GM18505 (cell line): ENCODE measurements at regions not wholly inside any gene's neighbourhood (a gene's known extent, or its start where the extent isn't known, plus 50 kb on each side); places are given as distances from the start of the nearest gene placed in this dataset.
"Not testable (repeated sequence)": the region's sequence is repeated elsewhere in the genome, so short reads cannot be mapped to it uniquely, and the experiment has no call there.

Experiments used
- ATAC-seq: cut with Tn5 transposase; IDR thresholded peaks from one replicate; pipeline ENCODE4 v1.9.1; 2021; ENCODE audit not compliant: unreplicated experiment

GRCh38 chr1:149352205-149352604 is 122.6 kb upstream of the NBPF19 start:
- ATAC-seq, result not testable (repeated sequence)

- ATAC-seq, result not testable (repeated sequence)
These were observed 120.3 kb upstream of the NBPF19 start for GRCh38 chr1:149354579-149354978.

DNA sequence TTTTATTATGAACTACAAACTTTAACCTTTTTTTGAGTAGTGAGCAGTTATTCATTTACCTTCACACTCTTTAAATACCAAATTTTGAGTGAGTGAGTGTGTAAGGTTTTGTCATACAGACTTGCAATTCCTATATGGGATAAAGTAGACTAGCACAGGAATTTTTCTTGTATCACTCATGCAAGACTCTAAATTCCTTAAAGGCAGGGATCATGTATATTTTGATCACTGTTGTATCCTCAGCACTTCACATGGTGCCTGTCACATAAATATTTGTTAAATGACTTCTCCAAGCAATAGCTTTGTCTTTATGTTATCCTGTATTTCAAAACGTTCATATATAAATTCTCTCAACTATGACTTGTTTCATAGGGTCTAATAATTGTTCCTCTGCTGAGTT is 119.1 kb upstream of the NBPF19 start:
- not testable (repeated sequence) for ATAC-seq

- not testable (repeated sequence) for ATAC-seq
These were observed 118.7 kb upstream of the NBPF19 start for GRCh38 chr1:149356152-149356551.

- ATAC-seq, result not testable (repeated sequence)
These were observed 114.5 kb upstream of the NBPF19 start for GRCh38 chr1:149360351-149360750.

DNA sequence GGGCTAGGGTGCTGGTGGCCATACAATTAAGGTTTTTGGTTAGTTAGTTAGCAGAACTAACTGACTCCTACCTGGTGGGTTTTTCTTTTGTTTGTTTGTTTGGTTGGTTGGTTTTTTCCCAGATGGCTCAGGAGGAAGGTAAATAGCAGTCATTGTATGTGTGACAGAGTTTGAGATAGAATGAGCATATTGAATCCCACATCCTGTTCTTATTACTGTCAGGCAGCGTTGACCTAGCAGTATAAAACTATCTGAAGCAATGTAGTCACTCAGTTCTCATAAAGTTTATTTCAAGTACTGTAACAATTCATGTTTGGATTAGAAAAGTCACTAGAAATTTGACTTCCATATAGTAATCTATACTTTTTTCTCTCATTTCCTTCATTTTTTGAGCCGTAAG is 113.5 kb upstream of the NBPF19 start:
- ATAC-seq, result not testable (repeated sequence)

DNA sequence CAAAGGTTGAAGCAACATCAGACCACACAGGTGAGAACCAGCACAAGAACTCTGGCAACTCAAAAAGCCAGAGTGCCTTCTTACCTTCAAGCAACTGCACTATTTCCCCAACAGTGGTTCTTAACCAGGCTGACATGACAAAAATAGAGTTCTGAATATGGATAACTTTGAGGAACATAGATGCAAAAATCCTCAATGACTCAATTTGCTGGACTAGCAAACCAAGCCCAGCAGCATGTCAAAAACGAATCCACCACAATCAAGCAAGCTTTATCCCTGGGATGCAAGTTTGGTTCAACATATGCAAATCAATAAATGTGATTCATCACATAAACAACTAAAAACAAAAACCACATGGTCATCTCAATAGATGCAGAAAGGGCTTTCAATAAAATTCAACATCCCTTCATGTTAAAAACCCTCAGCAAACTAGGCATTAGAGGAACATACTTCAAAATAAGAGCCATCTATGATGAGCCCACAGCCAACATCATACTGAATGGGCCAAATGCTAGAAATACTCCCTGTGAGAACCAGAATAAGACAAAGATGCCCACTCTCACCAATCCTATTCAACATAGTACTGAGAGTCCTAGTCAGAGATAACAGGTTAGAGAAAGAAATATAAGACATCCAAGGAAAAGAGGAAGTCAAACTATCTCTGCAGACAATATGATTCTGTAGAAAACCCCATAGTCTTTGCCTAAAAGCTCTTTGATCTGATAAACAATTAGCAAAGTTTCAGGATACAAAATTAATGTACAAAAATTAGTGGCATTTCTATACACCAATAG is 110.5 kb upstream of the NBPF19 start:
- not testable (repeated sequence) for ATAC-seq

- not testable (repeated sequence) for ATAC-seq
These were observed 108.4 kb upstream of the NBPF19 start for GRCh38 chr1:149366402-149366801.

DNA sequence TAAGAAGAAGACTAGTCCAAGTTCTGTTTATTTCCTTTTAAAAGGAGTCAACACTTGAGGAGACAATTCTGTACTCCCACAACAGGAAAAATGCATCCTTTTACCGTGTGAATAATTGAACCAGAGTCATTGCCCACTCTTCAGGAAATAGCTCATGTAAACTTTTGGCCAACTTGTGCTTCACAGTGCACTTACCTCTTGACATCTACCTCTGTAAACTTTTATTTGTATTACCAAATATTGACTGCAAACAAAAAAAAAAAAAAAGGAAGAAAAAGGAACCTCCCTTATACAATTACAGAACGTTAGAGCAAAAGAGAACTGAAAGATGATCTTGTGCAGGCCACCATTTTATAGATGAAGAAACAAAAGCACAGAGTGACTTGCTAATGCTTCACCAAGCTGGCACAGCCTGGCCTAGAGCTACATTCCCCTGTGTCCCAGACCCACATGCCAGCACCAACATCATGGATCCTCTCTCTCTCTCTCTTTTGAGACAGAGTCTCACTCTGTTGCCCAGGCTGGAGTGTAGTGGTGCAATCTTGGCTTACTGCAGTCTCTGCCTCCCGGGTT is 107.3 kb upstream of the NBPF19 start:
- ATAC-seq, result not testable (repeated sequence)

GRCh38 chr1:149368337-149368736 is 106.5 kb upstream of the NBPF19 start:
- not testable (repeated sequence) for ATAC-seq

DNA sequence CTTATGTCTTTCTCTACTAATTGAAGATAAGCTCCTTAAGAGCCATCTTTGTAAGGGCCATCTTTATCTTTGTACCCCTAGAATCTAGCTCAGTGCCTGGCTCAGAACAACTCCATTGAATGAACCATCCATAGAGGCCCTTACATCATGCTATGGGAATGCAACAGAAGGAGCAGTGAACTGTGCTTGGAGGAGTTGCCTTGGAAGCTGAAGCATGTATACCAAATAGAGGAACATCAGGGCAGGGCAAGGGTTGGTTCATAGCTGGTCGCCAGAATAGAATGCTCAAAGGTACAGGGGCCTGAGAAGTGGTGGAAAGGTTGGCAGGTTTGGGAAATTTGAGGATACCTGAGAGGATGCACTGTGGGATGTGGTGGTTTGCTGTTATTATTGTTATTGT is 105.8 kb upstream of the NBPF19 start:
- not testable (repeated sequence) for ATAC-seq

GRCh38 chr1:149371955-149372354 is 102.9 kb upstream of the NBPF19 start:
- not testable (repeated sequence) for ATAC-seq

GRCh38 chr1:149378462-149378861 is 96.4 kb upstream of the NBPF19 start:
- not testable (repeated sequence) for ATAC-seq

DNA sequence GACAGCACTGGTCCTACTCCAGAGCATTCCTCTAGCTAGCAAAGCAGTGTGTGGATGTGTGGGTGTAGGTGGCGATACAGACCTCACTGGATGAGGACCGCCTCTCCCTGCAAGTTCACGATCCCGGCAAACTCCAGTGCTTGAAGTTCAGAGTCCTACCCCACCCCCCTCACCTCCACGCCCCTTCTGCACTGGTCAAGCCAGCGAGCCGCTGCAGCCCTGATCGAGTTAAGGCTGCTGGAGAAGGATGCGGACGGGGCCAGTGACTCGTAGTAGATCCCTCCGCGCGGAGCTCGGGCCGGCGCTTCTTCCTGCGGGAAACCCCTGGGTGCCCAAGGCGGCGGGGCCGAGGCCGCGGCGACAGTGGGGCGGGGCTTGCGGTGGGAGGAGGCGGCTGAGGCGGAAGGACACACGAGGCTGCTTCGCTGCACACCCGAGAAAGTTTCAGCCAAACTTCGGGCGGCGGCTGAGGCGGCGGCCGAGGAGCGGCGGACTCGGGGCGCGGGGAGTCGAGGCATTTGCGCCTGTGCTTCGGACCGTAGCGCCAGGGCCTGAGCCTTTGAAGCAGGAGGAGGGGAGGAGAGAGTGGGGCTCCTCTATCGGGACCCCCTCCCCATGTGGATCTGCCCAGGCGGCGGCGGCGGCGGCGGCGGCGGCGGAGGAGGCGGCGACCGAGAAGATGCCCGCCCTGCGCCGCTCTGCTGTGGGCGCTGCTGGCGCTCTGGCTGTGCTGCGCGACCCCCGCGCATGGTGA is 84.5 kb upstream of the NBPF19 start:
- ATAC-seq, result not testable (repeated sequence)

- ATAC-seq, result not testable (repeated sequence)
These were observed 83.9 kb upstream of the NBPF19 start for GRCh38 chr1:149390931-149391330.

GRCh38 chr1:149395802-149396201 is 79.0 kb upstream of the NBPF19 start:
- not testable (repeated sequence) for ATAC-seq

- ATAC-seq, result not testable (repeated sequence)
These were observed 76.3 kb upstream of the NBPF19 start for GRCh38 chr1:149398527-149398926.

- ATAC-seq, result not testable (repeated sequence)
These were observed 66.4 kb upstream of the NBPF19 start for GRCh38 chr1:149408404-149408803.

- not testable (repeated sequence) for ATAC-seq
These were observed 59.5 kb upstream of the NBPF19 start for GRCh38 chr1:149415373-149415772.

DNA sequence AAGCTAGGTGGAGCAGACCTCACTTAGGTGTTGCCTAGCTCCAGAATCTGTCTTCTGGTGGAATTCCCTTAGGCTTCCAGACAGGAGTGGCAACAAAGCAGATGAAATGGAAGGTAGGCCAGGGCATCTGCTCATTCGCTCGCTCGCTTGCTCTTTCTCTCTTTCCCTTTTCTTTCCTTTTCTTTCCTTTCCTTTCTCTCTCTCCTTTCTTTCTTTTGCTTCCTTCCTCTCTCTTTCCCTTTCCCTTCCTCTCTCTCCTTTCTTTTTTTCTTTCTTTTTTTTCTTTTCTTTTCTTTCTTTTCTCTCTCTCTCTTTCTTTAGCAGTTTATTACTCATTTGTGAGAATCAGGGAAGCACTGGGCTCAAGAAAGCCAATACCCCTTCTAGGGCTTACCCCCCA is 56.1 kb upstream of the NBPF19 start:
- ATAC-seq, result not testable (repeated sequence)

DNA sequence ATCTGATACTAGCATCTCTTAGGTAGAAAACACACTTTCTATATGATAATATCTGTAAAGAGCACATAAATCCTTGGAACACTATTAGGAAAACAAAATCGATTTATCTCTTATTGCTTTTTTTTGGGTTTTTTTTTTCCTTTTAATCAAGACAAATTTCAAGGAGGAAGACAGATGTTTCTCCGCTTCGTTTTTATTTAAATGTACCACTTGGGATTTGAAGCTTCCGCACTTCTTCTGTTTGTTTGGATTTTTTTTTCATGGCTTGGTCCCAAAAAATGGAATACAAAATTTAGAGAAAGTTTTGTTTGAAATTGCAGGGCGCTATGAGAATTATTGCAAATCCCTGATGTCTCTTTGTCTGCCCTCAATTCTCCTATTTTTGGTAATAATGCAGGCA is 51.7 kb upstream of the NBPF19 start:
- ATAC-seq, result not testable (repeated sequence)
